Fibroblast of skin of abdomen (primary cell): ENCODE measurements at regions not wholly inside any gene's neighbourhood (a gene's known extent, or its start where the extent isn't known, plus 50 kb on each side); places are given as distances from the start of the nearest gene placed in this dataset.

Experiments used
- DNase-seq: peaks from one replicate; pipeline ENCODE4 v3.0.0-alpha.2; 2013

- DNase-seq = no peak
These were observed 161.3 kb downstream of the DRD1 start for GRCh38 chr5:175282611-175283225.

GRCh38 chr5:175281714-175282113, 162.3 kb downstream of the DRD1 start:
- DNase-seq = no peak

GRCh38 chr5:175281257-175281656, 162.7 kb downstream of the DRD1 start:
- no peak for DNase-seq

- no peak for DNase-seq
These were observed 164.5 kb downstream of the DRD1 start for GRCh38 chr5:175279506-175279905.

- no peak for DNase-seq
These were observed 168.2 kb downstream of the DRD1 start for GRCh38 chr5:175275748-175276147.

- DNase-seq = peak; percentile 38
These were observed 168.9 kb downstream of the DRD1 start for GRCh38 chr5:175275097-175275496.

GRCh38 chr5:175274171-175274570, 169.8 kb downstream of the DRD1 start:
- no peak for DNase-seq

- DNase-seq = no peak
These were observed 179.6 kb downstream of the DRD1 start for GRCh38 chr5:175264406-175264805.

GRCh38 chr5:175263776-175264175, 180.2 kb downstream of the DRD1 start:
- DNase-seq = no peak

GRCh38 chr5:175261526-175261925, 182.5 kb downstream of the DRD1 start:
- no peak for DNase-seq

GRCh38 chr5:175261037-175261436, 182.9 kb downstream of the DRD1 start:
- no peak for DNase-seq

- DNase-seq = no peak
These were observed 186.2 kb downstream of the DRD1 start for GRCh38 chr5:175257847-175258194.

- no peak for DNase-seq
These were observed 186.7 kb downstream of the DRD1 start for GRCh38 chr5:175257128-175257846.

GRCh38 chr5:175254155-175254554, 189.8 kb downstream of the DRD1 start:
- DNase-seq = peak; percentile 42

- peak; percentile 32 for DNase-seq
These were observed 190.4 kb downstream of the DRD1 start for GRCh38 chr5:175253597-175253996.

- DNase-seq = peak; percentile 69
These were observed 191.7 kb downstream of the DRD1 start for GRCh38 chr5:175252234-175252805.

GRCh38 chr5:175250426-175250825, 193.6 kb downstream of the DRD1 start:
- DNase-seq = no peak

GRCh38 chr5:175248416-175248905, 195.5 kb downstream of the DRD1 start:
- no peak for DNase-seq

GRCh38 chr5:175246889-175247520, 197.0 kb downstream of the DRD1 start:
- no peak for DNase-seq

GRCh38 chr5:175246242-175246888, 197.6 kb downstream of the DRD1 start:
- peak; percentile 96 for DNase-seq

- no peak for DNase-seq
These were observed 200.5 kb downstream of the DRD1 start for GRCh38 chr5:175243441-175243840.

- DNase-seq = no peak
These were observed 201.8 kb downstream of the DRD1 start for GRCh38 chr5:175242207-175242606.

GRCh38 chr5:175238326-175238725, 205.7 kb downstream of the DRD1 start:
- no peak for DNase-seq
